HG03439 (cell line): ENCODE measurements at regions not wholly inside any gene's neighbourhood (a gene's known extent, or its start where the extent isn't known, plus 50 kb on each side); places are given as distances from the start of the nearest gene placed in this dataset.
"Not testable (repeated sequence)": the region's sequence is repeated elsewhere in the genome, so short reads cannot be mapped to it uniquely, and the experiment has no call there.

Experiments used
- ATAC-seq: cut with Tn5 transposase; IDR thresholded peaks from one replicate; pipeline ENCODE4 v1.9.1; 2021; ENCODE audit warnings: mild to moderate bottlenecking, moderate library complexity; ENCODE audit not compliant: unreplicated experiment

DNA sequence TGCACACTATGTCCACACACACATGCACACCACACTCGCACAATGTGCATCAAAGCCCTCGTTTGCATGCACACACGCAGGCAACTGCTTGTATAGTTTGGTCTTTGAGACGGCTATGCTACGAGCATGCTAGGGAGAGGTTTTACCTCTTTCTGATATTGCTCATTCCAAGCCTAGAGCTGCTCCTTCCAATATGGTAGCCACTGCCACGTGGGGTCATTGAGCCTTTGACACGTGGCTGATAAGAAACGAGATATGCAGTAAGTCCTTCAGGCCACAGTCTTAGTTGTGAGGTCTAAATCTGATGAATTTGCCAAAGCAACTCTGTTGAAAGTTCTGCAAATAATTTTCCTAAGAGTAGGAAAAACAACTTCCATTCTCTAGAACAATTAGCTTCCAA is 204.4 kb downstream of the KLF6 start:
- ATAC-seq = no peak

DNA sequence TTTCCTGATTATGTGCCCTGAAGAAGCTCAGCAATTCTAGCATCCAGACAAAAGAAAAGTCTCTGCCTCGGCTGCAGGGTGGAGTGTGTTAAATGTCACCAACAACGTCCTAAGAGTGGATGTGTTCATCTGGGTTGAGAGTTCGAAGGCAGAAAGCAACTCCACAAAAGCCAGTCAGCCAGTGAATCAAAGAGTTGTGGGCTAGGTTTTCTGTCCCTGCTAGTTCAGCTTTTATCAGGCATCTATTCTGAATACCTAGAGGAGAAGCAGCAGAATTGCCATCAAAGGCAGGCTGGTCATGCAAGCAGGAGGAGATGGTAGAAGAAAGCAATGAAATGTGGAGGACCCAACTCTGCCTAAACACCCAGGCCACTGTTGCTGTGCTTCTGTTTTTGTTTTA is 205.2 kb downstream of the KLF6 start:
- no peak for ATAC-seq

GRCh38 chr10:3578682-3579081 is 206.3 kb downstream of the KLF6 start:
- ATAC-seq = no peak

- ATAC-seq = no peak
Measured at GRCh38 chr10:3578159-3578558, 206.8 kb downstream of the KLF6 start.

DNA sequence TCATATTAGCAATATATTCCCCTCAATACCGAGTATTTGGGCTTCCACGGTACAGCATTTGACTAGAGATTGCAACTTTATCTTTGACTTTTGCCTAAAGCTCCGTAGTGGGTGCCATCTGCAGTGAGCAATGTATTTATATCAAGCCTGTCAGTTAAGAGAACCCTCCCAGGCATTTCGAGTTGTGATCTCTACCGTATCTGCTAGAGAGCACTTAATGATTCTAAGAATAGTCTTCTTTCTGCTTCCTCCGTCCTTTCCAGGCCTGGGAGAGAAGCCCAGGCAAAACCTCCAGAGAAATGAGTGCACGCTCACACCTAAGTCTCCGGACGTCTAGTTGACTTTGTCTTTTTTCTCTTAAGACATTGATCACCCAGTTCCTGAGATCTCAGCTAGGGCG is 210.6 kb downstream of the KLF6 start:
- no peak for ATAC-seq

DNA sequence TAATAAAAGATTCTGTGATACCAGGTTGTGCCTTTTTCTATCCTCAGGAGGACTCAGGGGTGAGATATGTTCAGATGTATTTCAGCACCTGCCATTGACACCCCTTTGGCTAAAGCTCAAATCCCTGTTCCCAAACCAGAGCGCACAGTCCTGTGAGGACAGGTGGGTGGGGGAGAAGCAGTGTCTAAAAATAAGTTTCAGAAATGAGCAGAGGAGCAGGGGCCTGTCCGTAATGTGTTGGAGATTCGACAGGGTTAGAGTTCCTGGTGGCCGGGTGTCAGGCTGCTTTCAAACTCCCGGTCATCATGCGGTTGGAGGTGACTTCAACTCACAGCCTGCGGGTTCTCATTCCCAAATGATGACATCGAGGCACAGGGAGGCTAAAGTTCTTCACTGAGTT is 211.5 kb downstream of the KLF6 start:
- ATAC-seq = no peak

- ATAC-seq = no peak
Measured at GRCh38 chr10:3571310-3571825, 213.6 kb downstream of the KLF6 start.

- ATAC-seq = no peak
Measured at GRCh38 chr10:3570855-3571266, 214.1 kb downstream of the KLF6 start.

DNA sequence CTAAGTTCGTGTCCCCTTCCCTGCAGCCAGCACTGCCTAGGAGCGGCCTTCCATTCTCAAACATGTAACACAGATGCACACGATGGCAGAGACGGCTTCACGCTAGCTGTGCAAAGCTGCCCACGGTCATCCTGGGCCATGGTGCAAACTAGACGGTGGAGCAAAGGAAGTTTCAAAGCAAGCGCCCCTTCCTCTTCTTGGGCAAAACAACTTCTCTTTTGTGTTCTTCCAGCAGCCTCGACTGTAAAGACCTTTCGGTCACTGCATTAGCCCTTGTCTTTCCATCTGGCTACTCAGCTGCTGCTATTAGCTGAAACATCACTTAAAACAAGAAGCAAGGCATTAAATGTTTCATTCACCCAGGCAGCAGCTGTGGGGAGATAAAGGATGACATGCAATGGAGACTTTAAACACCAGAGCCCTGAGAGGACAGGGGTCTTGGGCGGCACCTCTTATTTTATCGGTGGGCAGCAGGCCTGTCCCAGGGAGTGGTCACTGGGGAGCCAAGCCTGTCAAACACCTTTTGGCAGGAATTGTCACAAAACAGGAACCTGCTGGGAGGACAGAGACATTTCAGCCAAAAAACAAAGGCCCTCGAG is 214.8 kb downstream of the KLF6 start:
- ATAC-seq = no peak

- no peak for ATAC-seq
Measured at GRCh38 chr10:3568983-3569382, 216.0 kb downstream of the KLF6 start.

DNA sequence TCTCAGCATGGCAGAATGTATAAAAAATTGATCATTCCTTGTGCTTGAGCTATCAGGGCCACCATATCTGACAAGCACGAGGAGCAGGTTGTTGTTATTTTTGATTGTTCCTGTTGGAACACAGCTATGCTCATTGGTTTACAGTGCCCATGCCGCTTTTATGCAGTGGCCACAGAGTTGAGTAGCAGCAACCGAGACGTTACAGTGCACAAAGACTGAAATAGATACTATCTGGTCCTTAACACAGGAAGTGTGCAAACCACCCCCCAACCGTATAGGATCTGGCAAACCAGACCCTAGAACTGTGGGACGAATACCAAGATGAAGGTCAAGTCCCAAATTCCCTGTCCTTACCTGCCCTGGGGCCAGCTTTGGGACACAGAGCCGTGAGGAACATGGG is 216.6 kb downstream of the KLF6 start:
- ATAC-seq = no peak

GRCh38 chr10:3567291-3567963 is 217.6 kb downstream of the KLF6 start:
- no peak for ATAC-seq

GRCh38 chr10:3566627-3567026 is 218.4 kb downstream of the KLF6 start:
- no peak for ATAC-seq

GRCh38 chr10:3564346-3565002 is 220.5 kb downstream of the KLF6 start:
- no peak for ATAC-seq

GRCh38 chr10:3563298-3563697 is 221.7 kb downstream of the KLF6 start:
- ATAC-seq = no peak

DNA sequence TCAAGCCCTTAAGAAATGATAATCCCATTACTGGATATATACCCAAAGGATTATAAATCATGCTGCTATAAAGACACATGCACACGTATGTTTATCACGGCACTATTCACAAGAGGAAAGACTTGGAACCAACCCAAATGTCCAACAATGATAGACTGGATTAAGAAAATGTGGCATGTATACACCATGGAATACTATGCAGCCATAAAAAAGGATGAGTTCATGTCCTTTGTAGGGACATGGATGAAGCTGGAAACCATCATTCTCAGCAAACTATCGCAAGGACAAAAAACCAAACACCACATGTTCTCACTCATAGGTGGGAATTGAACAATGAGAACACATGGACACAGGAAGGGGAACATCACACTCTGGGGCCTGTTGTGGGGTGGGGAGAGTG is 224.4 kb downstream of the KLF6 start:
- not testable (repeated sequence) for ATAC-seq

- ATAC-seq = no peak
Measured at GRCh38 chr10:3559527-3559926, 225.5 kb downstream of the KLF6 start.

- no peak for ATAC-seq
Measured at GRCh38 chr10:3559011-3559410, 226.0 kb downstream of the KLF6 start.

DNA sequence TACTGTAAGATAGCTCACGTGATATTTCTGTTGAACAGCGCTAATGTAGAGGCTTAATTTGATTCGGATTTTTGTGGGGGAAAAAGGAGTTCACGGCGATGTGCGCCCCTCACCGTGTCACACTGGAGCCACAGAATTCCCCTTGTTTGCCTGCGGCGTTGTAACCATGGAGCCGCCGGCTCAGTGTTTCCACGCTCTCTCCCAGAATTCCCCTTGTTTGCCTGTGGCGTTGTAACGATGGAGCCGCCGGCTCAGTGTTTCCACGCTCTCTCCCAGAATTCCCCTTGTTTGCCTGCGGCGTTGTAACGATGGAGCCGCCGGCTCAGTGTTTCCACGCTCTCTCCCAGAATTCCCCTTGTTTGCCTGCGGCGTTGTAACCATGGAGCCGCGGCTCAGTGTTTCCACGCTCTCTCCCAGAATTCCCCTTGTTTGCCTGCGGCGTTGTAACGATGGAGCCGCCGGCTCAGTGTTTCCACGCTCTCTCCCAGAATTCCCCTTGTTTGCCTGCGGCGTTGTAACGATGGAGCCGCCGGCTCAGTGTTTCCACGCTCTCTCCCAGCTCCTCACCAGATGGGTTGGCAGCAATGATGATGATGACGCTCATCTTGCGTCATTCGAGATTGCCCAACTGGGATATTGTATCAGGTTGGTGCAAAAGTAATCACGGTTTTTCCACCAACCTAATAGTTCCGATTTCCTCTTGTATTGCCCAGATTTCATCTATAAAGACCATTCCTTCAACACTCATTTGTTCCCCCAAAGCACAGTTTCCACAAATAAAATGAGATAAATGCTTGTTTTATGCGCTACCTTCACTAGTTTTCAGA is 228.6 kb downstream of the KLF6 start:
- ATAC-seq = not testable (repeated sequence)

GRCh38 chr10:3554121-3554522 is 230.9 kb downstream of the KLF6 start:
- ATAC-seq = no peak

DNA sequence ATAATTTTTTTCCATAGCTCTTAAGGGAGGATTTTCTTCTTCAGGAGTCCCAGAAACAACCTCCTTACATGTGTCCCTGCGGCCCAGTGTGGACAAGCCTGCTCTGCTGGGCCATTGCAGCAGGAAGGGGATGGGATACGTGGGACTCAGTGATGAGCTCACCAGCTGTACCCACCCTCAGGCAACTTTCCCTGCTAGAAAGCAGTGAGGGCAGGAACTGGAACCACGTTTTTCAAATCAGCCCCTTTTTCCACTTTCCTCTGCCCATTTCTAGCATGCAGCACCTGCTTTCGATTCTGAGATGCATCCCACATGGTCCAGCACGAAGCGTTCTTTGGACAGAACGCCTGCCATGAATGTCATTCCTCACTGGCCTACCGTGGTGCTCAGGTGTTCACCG is 232.7 kb downstream of the KLF6 start:
- no peak for ATAC-seq
